ENCODE measurements at regions not wholly inside any gene's neighbourhood (a gene's known extent, or its start where the extent isn't known, plus 50 kb on each side); places are given as distances from the start of the nearest gene placed in this dataset.

DNA sequence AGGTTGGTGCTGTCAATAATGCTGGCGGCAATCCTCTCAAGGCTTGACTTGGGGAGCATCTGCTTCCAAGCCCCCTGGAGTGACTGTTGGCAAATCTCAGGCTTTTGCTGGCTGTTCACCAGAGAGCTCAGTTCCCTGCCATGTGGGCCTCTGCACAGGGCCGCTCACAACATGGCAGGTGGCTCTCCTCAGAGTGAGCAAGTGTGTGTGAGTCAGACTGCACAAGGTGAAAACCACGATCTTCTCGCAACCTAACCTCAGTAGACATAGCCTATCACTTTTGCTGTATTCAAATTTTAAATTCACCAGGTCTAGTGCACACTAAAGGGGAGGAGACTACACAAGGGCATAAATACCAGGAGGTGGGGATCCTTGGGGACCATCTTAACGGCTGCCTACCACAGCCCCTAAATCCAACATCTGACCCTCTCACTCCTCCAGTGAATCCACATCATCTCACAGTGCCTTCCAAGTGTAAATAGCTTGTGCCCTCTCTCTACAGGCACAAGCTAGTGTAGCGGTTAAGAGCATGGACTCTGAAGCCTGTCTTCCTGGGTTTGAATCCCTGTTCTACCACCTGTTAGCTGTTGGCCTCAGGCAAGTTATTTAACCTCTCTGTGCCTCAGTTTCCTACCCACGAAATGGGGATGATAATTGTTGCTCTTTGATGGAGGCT, 187.7 kb upstream of the CXCR4 start:
- Histone ChIP-seq H3K23me2 (ENCODE audit: insufficient read length, low read depth, low read length, poor library complexity, severe bottlenecking) (no peaks in the 10 kb centered on the region), H4K5ac (ENCODE audit: insufficient read length, low read depth, low read length) (no peak overlapping the region), H3K56ac (ENCODE audit: insufficient read length, low read depth, low read length) (no peak overlapping the region), H4K20me1 (ENCODE audit: control insufficient read depth, insufficient read depth, insufficient read length) (no peaks in the 10 kb centered on the region), H4K8ac (replicated peaks; ENCODE audit: insufficient read length, low read depth, low read length) (no peak overlapping the region), H3K27ac (ENCODE audit: insufficient read length, low read depth, low read length) (no peak overlapping the region), H3K9ac (ENCODE audit: extremely low read depth, insufficient read length, low read length) (no peak overlapping the region), H3K4me1 (ENCODE audit: insufficient read depth, low read length) (no peaks in the 10 kb centered on the region), H3K14ac (ENCODE audit: insufficient read depth, low read length) (no peak overlapping the region), H2AK5ac (ENCODE audit: insufficient read length, low read length) (no peak overlapping the region), H2BK20ac (ENCODE audit: low read depth, low read length, poor library complexity, severe bottlenecking) (no peak overlapping the region), H4K91ac (ENCODE audit: insufficient read length, low read depth, low read length) (no peak overlapping the region), H2BK12ac (ENCODE audit: insufficient read length, low read depth, low read length) (no peak overlapping the region), H2BK15ac (ENCODE audit: low read depth, low read length) (no peak overlapping the region), H3K9me3 (ENCODE audit: control insufficient read depth, low read depth, low read length) (no peaks in the 10 kb centered on the region), H3K79me1 (ENCODE audit: insufficient read depth, low read depth, low read length, poor library complexity, severe bottlenecking) (no peaks in the 10 kb centered on the region), H3K27me3 (ENCODE audit: insufficient read depth, low read length) (no peaks in the 10 kb centered on the region), H3K4me2 (ENCODE audit: insufficient read depth, insufficient read length, low read length) (no peak overlapping the region), H3K79me2 (ENCODE audit: insufficient read depth, low read length) (no peaks in the 10 kb centered on the region), H2BK5ac (ENCODE audit: insufficient read length, low read length) (no peak overlapping the region), H3K23ac (ENCODE audit: insufficient read length, low read depth, low read length) (no peak overlapping the region), H2AFZ (ENCODE audit: low read length) (no peak overlapping the region), H2BK120ac (ENCODE audit: low read depth, low read length, poor library complexity, severe bottlenecking) (no peak overlapping the region), H3K4ac (ENCODE audit: low read depth, low read length) (no peak overlapping the region), H3T11ph (ENCODE audit: low read length) (no peak overlapping the region), H3K18ac (ENCODE audit: insufficient read length, low read depth, low read length) (no peak overlapping the region)
- Mint-ChIP-seq H3K4me1 (peaks cover 5% of the 10 kb centered on the region in 2 experiments), H3K9me3 (no peaks in the 10 kb centered on the region), H3K27me3 (ENCODE audit: low read depth) (no peaks in the 10 kb centered on the region; the same call in 1 of the 2 replicates), H3K4me3 (no peak overlapping the region), H3K27ac (no peak overlapping the region), H3K36me3 (ENCODE audit: insufficient read depth in 1 of 3, low read depth in 3 of 3) (no peaks in the 10 kb centered on the region)
- TF ChIP-seq, protein P1, sequence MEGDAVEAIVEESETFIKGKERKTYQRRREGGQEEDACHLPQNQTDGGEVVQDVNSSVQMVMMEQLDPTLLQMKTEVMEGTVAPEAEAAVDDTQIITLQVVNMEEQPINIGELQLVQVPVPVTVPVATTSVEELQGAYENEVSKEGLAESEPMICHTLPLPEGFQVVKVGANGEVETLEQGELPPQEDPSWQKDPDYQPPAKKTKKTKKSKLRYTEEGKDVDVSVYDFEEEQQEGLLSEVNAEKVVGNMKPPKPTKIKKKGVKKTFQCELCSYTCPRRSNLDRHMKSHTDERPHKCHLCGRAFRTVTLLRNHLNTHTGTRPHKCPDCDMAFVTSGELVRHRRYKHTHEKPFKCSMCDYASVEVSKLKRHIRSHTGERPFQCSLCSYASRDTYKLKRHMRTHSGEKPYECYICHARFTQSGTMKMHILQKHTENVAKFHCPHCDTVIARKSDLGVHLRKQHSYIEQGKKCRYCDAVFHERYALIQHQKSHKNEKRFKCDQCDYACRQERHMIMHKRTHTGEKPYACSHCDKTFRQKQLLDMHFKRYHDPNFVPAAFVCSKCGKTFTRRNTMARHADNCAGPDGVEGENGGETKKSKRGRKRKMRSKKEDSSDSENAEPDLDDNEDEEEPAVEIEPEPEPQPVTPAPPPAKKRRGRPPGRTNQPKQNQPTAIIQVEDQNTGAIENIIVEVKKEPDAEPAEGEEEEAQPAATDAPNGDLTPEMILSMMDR (conservative IDR thresholded peaks at IDR 0.05) = no peak
- no CpG with 5 or more reads among the region's 7 CpGs for WGBS (ENCODE audit: extremely low coverage, insufficient read length, low lambda C conversion rate)
- no peak for DNase-seq
